ENCODE measurements at regions not wholly inside any gene's neighbourhood (a gene's known extent, or its start where the extent isn't known, plus 50 kb on each side); places are given as distances from the start of the nearest gene placed in this dataset.

GRCh38 chr13:29937841-29938240, 87.4 kb upstream of the UBL3 start:
- Histone ChIP-seq H3K27me3 (ENCODE audit: insufficient read depth, low read length) (peaks cover 13% of the 10 kb centered on the region), H3K4me2 (ENCODE audit: insufficient read depth, low read length) (no peak overlapping the region), H3K4me1 (ENCODE audit: insufficient read depth, low read length) (no peaks in the 10 kb centered on the region), H4K20me1 (ENCODE audit: insufficient read depth, low read length) (no peaks in the 10 kb centered on the region), H3K79me2 (ENCODE audit: insufficient read depth, low read length) (no peaks in the 10 kb centered on the region), H3K36me3 (ENCODE audit: insufficient read depth, low read length) (no peaks in the 10 kb centered on the region), H3K27ac (ENCODE audit: low read depth, low read length) (no peak overlapping the region), H3K9me3 (ENCODE audit: low read depth, low read length) (no peaks in the 10 kb centered on the region), H2AFZ (ENCODE audit: low read length) (no peak overlapping the region), H3K4me3 (ENCODE audit: insufficient read depth, low read length) (no peak overlapping the region)
- TF ChIP-seq CTCF (IDR thresholded peaks at IDR 0.05; ENCODE audit: extremely low read depth, low read depth, low read length), result no peak
- no peak for DNase-seq (ENCODE audit: insufficient read length, low spot score, missing footprints)

DNA sequence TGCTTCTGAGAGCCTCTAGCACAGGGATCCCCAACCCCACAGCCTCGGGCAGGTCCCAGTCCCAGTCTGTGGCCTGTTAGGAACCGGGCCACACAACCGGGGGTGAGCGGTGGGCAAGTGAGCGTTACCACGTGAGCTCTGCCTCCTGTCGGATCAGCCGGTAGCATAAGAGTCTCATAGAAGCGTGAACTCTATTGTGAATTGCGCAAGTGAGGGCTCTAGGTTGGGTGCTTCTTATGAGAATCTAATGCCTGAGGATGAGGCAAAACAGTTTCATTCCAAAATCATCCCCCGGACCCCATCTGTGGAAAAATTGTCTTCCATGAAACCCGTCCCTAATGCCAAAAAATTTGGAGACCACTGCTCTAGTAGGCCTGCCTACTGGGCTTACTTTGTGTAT, 87.0 kb upstream of the UBL3 start:
- H2AFZ ChIP-seq (ENCODE audit: low read length), result no peak overlapping the region
- H3K4me2 ChIP-seq (ENCODE audit: insufficient read depth, low read length), result no peak overlapping the region
- H3K4me1 ChIP-seq (ENCODE audit: insufficient read depth, low read length), result no peaks in the 10 kb centered on the region
- H3K36me3 ChIP-seq (ENCODE audit: insufficient read depth, low read length), result no peaks in the 10 kb centered on the region
- no peaks in the 10 kb centered on the region for H3K79me2 ChIP-seq (ENCODE audit: insufficient read depth, low read length)
- no peak for TF ChIP-seq CTCF (IDR thresholded peaks at IDR 0.05; ENCODE audit: extremely low read depth, low read depth, low read length)
- H3K27ac ChIP-seq (ENCODE audit: low read depth, low read length), result no peak overlapping the region
- H4K20me1 ChIP-seq (ENCODE audit: insufficient read depth, low read length), result no peaks in the 10 kb centered on the region
- no peaks in the 10 kb centered on the region for H3K9me3 ChIP-seq (ENCODE audit: low read depth, low read length)
- peaks cover 13% of the 10 kb centered on the region for H3K27me3 ChIP-seq (ENCODE audit: insufficient read depth, low read length)
- no peak for DNase-seq (ENCODE audit: insufficient read length, low spot score, missing footprints)
- H3K4me3 ChIP-seq (ENCODE audit: insufficient read depth, low read length), result no peak overlapping the region

DNA sequence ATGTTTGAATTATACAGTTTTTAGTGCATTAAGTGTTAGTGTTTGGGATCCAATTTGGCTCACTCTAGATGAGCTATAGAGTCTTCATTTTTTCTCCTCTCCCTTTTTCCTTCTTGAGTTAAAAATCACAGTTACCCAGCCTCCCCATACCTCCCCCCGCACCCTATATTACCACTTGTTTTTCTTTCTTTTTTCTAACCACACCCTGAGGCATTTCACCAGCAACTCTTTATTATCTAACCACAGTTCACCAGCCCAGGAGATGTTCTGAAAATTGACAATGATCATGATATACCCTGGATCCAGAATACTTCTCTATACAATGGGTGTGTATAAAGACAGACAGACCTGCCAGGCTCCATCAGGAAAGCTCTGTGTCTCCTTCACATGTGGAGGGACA, 86.5 kb upstream of the UBL3 start:
- Histone ChIP-seq H3K27me3 (ENCODE audit: insufficient read depth, low read length) (peaks cover 13% of the 10 kb centered on the region), H3K27ac (ENCODE audit: low read depth, low read length) (no peak overlapping the region), H2AFZ (ENCODE audit: low read length) (no peak overlapping the region), H3K4me1 (ENCODE audit: insufficient read depth, low read length) (no peaks in the 10 kb centered on the region), H3K79me2 (ENCODE audit: insufficient read depth, low read length) (no peaks in the 10 kb centered on the region), H3K9me3 (ENCODE audit: low read depth, low read length) (no peaks in the 10 kb centered on the region), H3K4me3 (ENCODE audit: insufficient read depth, low read length) (no peak overlapping the region), H3K4me2 (ENCODE audit: insufficient read depth, low read length) (no peak overlapping the region), H4K20me1 (ENCODE audit: insufficient read depth, low read length) (no peaks in the 10 kb centered on the region), H3K36me3 (ENCODE audit: insufficient read depth, low read length) (no peaks in the 10 kb centered on the region)
- DNase-seq (ENCODE audit: insufficient read length, low spot score, missing footprints), result no peak
- TF ChIP-seq CTCF (IDR thresholded peaks at IDR 0.05; ENCODE audit: extremely low read depth, low read depth, low read length), result no peak

- H3K4me3 ChIP-seq (ENCODE audit: insufficient read depth, low read length), result no peak overlapping the region
- TF ChIP-seq CTCF (IDR thresholded peaks at IDR 0.05; ENCODE audit: extremely low read depth, low read depth, low read length), result no peak
These were observed 85.8 kb upstream of the UBL3 start for GRCh38 chr13:29936051-29936813.

More at GRCh38 chr13:29936051-29936813, 85.8 kb upstream of the UBL3 start:
- Histone ChIP-seq H3K36me3 (ENCODE audit: insufficient read depth, low read length) (no peaks in the 10 kb centered on the region), H2AFZ (ENCODE audit: low read length) (no peak overlapping the region), H3K27ac (ENCODE audit: low read depth, low read length) (no peak overlapping the region), H3K4me2 (ENCODE audit: insufficient read depth, low read length) (no peak overlapping the region), H3K4me1 (ENCODE audit: insufficient read depth, low read length) (no peaks in the 10 kb centered on the region), H4K20me1 (ENCODE audit: insufficient read depth, low read length) (no peaks in the 10 kb centered on the region), H3K9me3 (ENCODE audit: low read depth, low read length) (no peaks in the 10 kb centered on the region), H3K79me2 (ENCODE audit: insufficient read depth, low read length) (no peaks in the 10 kb centered on the region), H3K27me3 (ENCODE audit: insufficient read depth, low read length) (peaks cover 13% of the 10 kb centered on the region)
- no peak for DNase-seq (ENCODE audit: insufficient read length, low spot score, missing footprints)
